GM23338 (cell line): ENCODE measurements at regions not wholly inside any gene's neighbourhood (a gene's known extent, or its start where the extent isn't known, plus 50 kb on each side); places are given as distances from the start of the nearest gene placed in this dataset.

Experiments
- ATAC-seq: fragments of 200-7000 bp; cut with Tn5 transposase; 3 replicates; pipeline ENCODE4 v1.9.1; 2020
- DNase-seq: peaks from one replicate; pipeline ENCODE4 v3.0.0-alpha.2; 2015; ENCODE audit warnings: low spot score
- H2AFZ ChIP-seq: fragments of 200-600 bp; sonication (generic); 2 replicates; pipeline ENCODE4 v1.8.0; 2016; ENCODE audit warnings: antibody characterized with exemption, mild to moderate bottlenecking, moderate library complexity
- H3F3A ChIP-seq: fragments of 200-600 bp; sonication (generic); replicated peaks from 2 replicates; pipeline ENCODE4 v1.8.0; 2017; ENCODE audit warnings: antibody characterized with exemption, mixed run types, low read depth
- H3K27ac ChIP-seq: fragments of 200-600 bp; sonication (generic); 2 replicates; pipeline ENCODE4 v1.6.1; 2016; ENCODE audit warnings: low read depth
- H3K27me3 ChIP-seq: fragments of 200-600 bp; sonication (generic); 2 replicates; pipeline ENCODE4 v1.8.0; 2016; ENCODE audit warnings: mild to moderate bottlenecking, mixed run types, moderate library complexity; ENCODE audit not compliant: insufficient read depth
- H3K36me3 ChIP-seq: fragments of 200-600 bp; sonication (generic); 2 replicates; pipeline ENCODE4 v1.8.0; 2016; ENCODE audit warnings: mild to moderate bottlenecking; ENCODE audit not compliant: insufficient read depth
- H3K4me1 ChIP-seq: fragments of 200-600 bp; sonication (generic); 2 replicates; pipeline ENCODE4 v1.8.0; 2016; ENCODE audit warnings: mild to moderate bottlenecking, moderate library complexity; ENCODE audit not compliant: insufficient read depth
- H3K4me2 ChIP-seq: fragments of 200-600 bp; sonication (generic); 2 replicates; pipeline ENCODE4 v1.7.1; 2017; ENCODE audit warnings: mixed run types
- H3K4me3 ChIP-seq: fragments of 200-600 bp; sonication (generic); 2 replicates; pipeline ENCODE4 v1.6.1; 2016; ENCODE audit warnings: mixed run types
- H3K79me2 ChIP-seq: fragments of 200-600 bp; sonication (generic); replicated peaks from 2 replicates; pipeline ENCODE4 v1.8.0; 2017; ENCODE audit warnings: mild to moderate bottlenecking; ENCODE audit not compliant: insufficient read depth
- H3K9me2 ChIP-seq: fragments of 200-600 bp; sonication (generic); 2 replicates; pipeline ENCODE4 v1.8.0; 2017; ENCODE audit not compliant: insufficient read depth
- H4K20me1 ChIP-seq: fragments of 200-600 bp; sonication (generic); replicated peaks from 2 replicates; pipeline ENCODE4 v1.8.0; 2017; ENCODE audit warnings: mild to moderate bottlenecking; ENCODE audit not compliant: insufficient read depth
- H3K27ac Mint-ChIP-seq: 2 replicates; pipeline ENCODE4 v1.8.0; 2020; ENCODE audit warnings: inconsistent platforms, mild to moderate bottlenecking, moderate library complexity, mixed read lengths
- H3K27me3 Mint-ChIP-seq: 3 replicates; pipeline ENCODE4 v1.8.0; 2022; ENCODE audit warnings: low read depth, mild to moderate bottlenecking, moderate library complexity, mixed read lengths, inconsistent platforms; ENCODE audit not compliant: insufficient read depth, poor library complexity
- H3K36me3 Mint-ChIP-seq: 3 replicates; pipeline ENCODE4 v1.8.0; 2021; ENCODE audit warnings: low read depth, mild to moderate bottlenecking, inconsistent platforms, moderate library complexity, mixed read lengths
- H3K4me1 Mint-ChIP-seq: 3 replicates; pipeline ENCODE4 v1.8.0; 2020; ENCODE audit warnings: mild to moderate bottlenecking, inconsistent platforms, mixed read lengths
- H3K4me3 Mint-ChIP-seq: 3 replicates; pipeline ENCODE4 v1.8.0; 2021; ENCODE audit warnings: moderate library complexity, mild to moderate bottlenecking, inconsistent platforms, mixed read lengths
- H3K9me3 Mint-ChIP-seq: 3 replicates; pipeline ENCODE4 v1.8.0; 2020; ENCODE audit warnings: moderate library complexity, mild to moderate bottlenecking, inconsistent platforms, mixed read lengths
- CREB1 ChIP-seq: fragments of 250-450 bp; sonication (Bioruptor Pico); IDR thresholded peaks from 2 replicates; pipeline ENCODE4 v1.5.0; 2020; ENCODE audit warnings: low read depth, mild to moderate bottlenecking, moderate library complexity
- EZH2 ChIP-seq: fragments of 200-600 bp; sonication (generic); IDR thresholded peaks from one replicate; pipeline ENCODE4 v1.8.0; 2017; ENCODE audit warnings: antibody characterized with exemption, mild to moderate bottlenecking, low read depth; ENCODE audit not compliant: unreplicated experiment
- EZH2phosphoT487 ChIP-seq: fragments of 200-600 bp; sonication (generic); IDR thresholded peaks from one replicate; pipeline ENCODE4 v1.8.1; 2018; ENCODE audit warnings: antibody characterized with exemption; ENCODE audit not compliant: unreplicated experiment
- JUNB ChIP-seq: IDR thresholded peaks from one replicate; pipeline ENCODE4 v1.6.1; 2016; ENCODE audit warnings: antibody characterized with exemption; ENCODE audit not compliant: unreplicated experiment
- NANOG ChIP-seq: IDR thresholded peaks from 2 replicates; pipeline ENCODE4 v1.6.1; 2016; ENCODE audit warnings: antibody characterized with exemption, borderline replicate concordance
- POLR2AphosphoS5 ChIP-seq: IDR thresholded peaks from 2 replicates; pipeline ENCODE4 v1.6.1; 2016; ENCODE audit warnings: antibody characterized with exemption, low read depth
- REST ChIP-seq: IDR thresholded peaks from one replicate; pipeline ENCODE4 v1.6.1; 2018; ENCODE audit warnings: antibody characterized with exemption; ENCODE audit not compliant: unreplicated experiment
- STAT1 ChIP-seq: IDR thresholded peaks from one replicate; pipeline ENCODE4 v1.6.1; 2016; ENCODE audit warnings: antibody characterized with exemption; ENCODE audit not compliant: unreplicated experiment
- ZNF114 ChIP-seq: fragments of 250-450 bp; sonication (Bioruptor Pico); IDR thresholded peaks from 2 replicates; pipeline ENCODE4 v1.5.0; 2020; ENCODE audit warnings: mild to moderate bottlenecking, moderate library complexity
- ZNF331 ChIP-seq: fragments of 250-450 bp; sonication (Bioruptor Pico); IDR thresholded peaks from 2 replicates; pipeline ENCODE4 v1.5.0; 2020; ENCODE audit warnings: low read depth, mild to moderate bottlenecking, moderate library complexity
- TF ChIP-seq, protein P1 (sequence below): fragments of 250-450 bp; sonication (Bioruptor Pico); IDR thresholded peaks from 2 replicates; pipeline ENCODE4 v1.5.0; 2020; ENCODE audit warnings: mild to moderate bottlenecking, moderate library complexity
- TF ChIP-seq, protein P2 (sequence below): IDR thresholded peaks from 2 replicates; pipeline ENCODE4 v1.6.1; 2016; ENCODE audit warnings: antibody characterized with exemption
- TF ChIP-seq, protein P3 (sequence below), 2 experiments: fragments of 200-600 bp in 1 of 2; sonication (generic) in 1 of 2; conservative IDR thresholded peaks; 2 replicates each; pipeline versions ENCODE4 v1.5.1 to v1.6.1; 2016 to 2017; ENCODE audit warnings: antibody characterized with exemption in 2 of 2, low read depth in 2 of 2, mild to moderate bottlenecking in 2 of 2, moderate library complexity in 1 of 2

- DNase-seq = no peak
- no peaks in the 10 kb centered on the region for H3K79me2 ChIP-seq
- no peaks in the 10 kb centered on the region for H3K27me3 ChIP-seq
- Mint-ChIP-seq H3K9me3 (peaks cover 40% of the 10 kb centered on the region), H3K36me3 (peaks cover 22% of the 10 kb centered on the region), H3K27me3 (peaks cover 9% of the 10 kb centered on the region), H3K4me3 (no peak overlapping the region), H3K27ac (no peak overlapping the region), H3K4me1 (peaks cover 2% of the 10 kb centered on the region)
- H2AFZ ChIP-seq = no peak overlapping the region
- no peak overlapping the region for H3K4me3 ChIP-seq
- H3F3A ChIP-seq = no peaks in the 10 kb centered on the region
- H3K4me2 ChIP-seq = no peak overlapping the region
- no peaks in the 10 kb centered on the region for H4K20me1 ChIP-seq
- no peaks in the 10 kb centered on the region for H3K36me3 ChIP-seq
- no peak overlapping the region for H3K27ac ChIP-seq
- no peak for TF ChIP-seq EZH2
- TF ChIP-seq NANOG = no peak
- no peak for TF ChIP-seq STAT1
- TF ChIP-seq EZH2phosphoT487 = no peak
- TF ChIP-seq CREB1 = no peak
- TF ChIP-seq ZNF114 (CRISPR knock-in tag) = no peak
- TF ChIP-seq, protein P1, sequence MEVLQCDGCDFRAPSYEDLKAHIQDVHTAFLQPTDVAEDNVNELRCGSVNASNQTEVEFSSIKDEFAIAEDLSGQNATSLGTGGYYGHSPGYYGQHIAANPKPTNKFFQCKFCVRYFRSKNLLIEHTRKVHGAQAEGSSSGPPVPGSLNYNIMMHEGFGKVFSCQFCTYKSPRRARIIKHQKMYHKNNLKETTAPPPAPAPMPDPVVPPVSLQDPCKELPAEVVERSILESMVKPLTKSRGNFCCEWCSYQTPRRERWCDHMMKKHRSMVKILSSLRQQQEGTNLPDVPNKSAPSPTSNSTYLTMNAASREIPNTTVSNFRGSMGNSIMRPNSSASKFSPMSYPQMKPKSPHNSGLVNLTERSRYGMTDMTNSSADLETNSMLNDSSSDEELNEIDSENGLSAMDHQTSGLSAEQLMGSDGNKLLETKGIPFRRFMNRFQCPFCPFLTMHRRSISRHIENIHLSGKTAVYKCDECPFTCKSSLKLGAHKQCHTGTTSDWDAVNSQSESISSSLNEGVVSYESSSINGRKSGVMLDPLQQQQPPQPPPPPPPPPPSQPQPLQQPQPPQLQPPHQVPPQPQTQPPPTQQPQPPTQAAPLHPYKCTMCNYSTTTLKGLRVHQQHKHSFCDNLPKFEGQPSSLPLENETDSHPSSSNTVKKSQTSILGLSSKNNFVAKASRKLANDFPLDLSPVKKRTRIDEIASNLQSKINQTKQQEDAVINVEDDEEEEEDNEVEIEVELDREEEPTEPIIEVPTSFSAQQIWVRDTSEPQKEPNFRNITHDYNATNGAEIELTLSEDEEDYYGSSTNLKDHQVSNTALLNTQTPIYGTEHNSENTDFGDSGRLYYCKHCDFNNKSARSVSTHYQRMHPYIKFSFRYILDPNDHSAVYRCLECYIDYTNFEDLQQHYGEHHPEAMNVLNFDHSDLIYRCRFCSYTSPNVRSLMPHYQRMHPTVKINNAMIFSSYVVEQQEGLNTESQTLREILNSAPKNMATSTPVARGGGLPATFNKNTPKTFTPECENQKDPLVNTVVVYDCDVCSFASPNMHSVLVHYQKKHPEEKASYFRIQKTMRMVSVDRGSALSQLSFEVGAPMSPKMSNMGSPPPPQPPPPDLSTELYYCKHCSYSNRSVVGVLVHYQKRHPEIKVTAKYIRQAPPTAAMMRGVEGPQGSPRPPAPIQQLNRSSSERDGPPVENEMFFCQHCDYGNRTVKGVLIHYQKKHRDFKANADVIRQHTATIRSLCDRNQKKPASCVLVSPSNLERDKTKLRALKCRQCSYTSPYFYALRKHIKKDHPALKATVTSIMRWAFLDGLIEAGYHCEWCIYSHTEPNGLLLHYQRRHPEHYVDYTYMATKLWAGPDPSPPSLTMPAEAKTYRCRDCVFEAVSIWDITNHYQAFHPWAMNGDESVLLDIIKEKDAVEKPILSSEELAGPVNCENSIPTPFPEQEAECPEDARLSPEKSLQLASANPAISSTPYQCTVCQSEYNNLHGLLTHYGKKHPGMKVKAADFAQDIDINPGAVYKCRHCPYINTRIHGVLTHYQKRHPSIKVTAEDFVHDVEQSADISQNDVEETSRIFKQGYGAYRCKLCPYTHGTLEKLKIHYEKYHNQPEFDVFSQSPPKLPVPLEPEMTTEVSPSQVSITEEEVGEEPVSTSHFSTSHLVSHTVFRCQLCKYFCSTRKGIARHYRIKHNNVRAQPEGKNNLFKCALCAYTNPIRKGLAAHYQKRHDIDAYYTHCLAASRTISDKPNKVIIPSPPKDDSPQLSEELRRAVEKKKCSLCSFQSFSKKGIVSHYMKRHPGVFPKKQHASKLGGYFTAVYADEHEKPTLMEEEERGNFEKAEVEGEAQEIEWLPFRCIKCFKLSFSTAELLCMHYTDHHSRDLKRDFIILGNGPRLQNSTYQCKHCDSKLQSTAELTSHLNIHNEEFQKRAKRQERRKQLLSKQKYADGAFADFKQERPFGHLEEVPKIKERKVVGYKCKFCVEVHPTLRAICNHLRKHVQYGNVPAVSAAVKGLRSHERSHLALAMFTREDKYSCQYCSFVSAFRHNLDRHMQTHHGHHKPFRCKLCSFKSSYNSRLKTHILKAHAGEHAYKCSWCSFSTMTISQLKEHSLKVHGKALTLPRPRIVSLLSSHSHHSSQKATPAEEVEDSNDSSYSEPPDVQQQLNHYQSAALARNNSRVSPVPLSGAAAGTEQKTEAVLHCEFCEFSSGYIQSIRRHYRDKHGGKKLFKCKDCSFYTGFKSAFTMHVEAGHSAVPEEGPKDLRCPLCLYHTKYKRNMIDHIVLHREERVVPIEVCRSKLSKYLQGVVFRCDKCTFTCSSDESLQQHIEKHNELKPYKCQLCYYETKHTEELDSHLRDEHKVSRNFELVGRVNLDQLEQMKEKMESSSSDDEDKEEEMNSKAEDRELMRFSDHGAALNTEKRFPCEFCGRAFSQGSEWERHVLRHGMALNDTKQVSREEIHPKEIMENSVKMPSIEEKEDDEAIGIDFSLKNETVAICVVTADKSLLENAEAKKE (CRISPR knock-in tag) = no peak
- TF ChIP-seq ZNF331 = no peak
- TF ChIP-seq, protein P2, sequence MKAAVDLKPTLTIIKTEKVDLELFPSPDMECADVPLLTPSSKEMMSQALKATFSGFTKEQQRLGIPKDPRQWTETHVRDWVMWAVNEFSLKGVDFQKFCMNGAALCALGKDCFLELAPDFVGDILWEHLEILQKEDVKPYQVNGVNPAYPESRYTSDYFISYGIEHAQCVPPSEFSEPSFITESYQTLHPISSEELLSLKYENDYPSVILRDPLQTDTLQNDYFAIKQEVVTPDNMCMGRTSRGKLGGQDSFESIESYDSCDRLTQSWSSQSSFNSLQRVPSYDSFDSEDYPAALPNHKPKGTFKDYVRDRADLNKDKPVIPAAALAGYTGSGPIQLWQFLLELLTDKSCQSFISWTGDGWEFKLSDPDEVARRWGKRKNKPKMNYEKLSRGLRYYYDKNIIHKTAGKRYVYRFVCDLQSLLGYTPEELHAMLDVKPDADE = no peak
- TF ChIP-seq REST = no peak
- no peak for TF ChIP-seq POLR2AphosphoS5
- no peak for TF ChIP-seq JUNB
- TF ChIP-seq, protein P3, sequence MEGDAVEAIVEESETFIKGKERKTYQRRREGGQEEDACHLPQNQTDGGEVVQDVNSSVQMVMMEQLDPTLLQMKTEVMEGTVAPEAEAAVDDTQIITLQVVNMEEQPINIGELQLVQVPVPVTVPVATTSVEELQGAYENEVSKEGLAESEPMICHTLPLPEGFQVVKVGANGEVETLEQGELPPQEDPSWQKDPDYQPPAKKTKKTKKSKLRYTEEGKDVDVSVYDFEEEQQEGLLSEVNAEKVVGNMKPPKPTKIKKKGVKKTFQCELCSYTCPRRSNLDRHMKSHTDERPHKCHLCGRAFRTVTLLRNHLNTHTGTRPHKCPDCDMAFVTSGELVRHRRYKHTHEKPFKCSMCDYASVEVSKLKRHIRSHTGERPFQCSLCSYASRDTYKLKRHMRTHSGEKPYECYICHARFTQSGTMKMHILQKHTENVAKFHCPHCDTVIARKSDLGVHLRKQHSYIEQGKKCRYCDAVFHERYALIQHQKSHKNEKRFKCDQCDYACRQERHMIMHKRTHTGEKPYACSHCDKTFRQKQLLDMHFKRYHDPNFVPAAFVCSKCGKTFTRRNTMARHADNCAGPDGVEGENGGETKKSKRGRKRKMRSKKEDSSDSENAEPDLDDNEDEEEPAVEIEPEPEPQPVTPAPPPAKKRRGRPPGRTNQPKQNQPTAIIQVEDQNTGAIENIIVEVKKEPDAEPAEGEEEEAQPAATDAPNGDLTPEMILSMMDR (conservative IDR thresholded peaks at IDR 0.05; ENCODE audit: low read depth in 2 of 2) = no peak
- no peaks in the 10 kb centered on the region for H3K9me2 ChIP-seq
- ATAC-seq = no peak
- H3K4me1 ChIP-seq = no peaks in the 10 kb centered on the region
Measured at GRCh38 chr1:29859126-29859525, 622.8 kb downstream of the PTPRU start.
